OCI-LY7 (cell line): ENCODE measurements at regions not wholly inside any gene's neighbourhood (a gene's known extent, or its start where the extent isn't known, plus 50 kb on each side); places are given as distances from the start of the nearest gene placed in this dataset.

Experiments used
- BruUV-seq: library from RNA; stranded (reverse); fragments of 400-500 nt; replicated peaks from 2 replicates; lab custom pipeline; 2021; lab: Mats Ljungman, UMichigan
- CTCF ChIA-PET: fragments of 300-600 bp; sonication (Branson Sonifier 250); formaldehyde crosslinking; loops from one replicate; lab custom pipeline; 2022; ENCODE audit warnings: antibody characterized with exemption; ENCODE audit not compliant: unreplicated experiment; lab: Charles Lee
- POLR2A ChIA-PET: fragments of 300-600 bp; sonication (Branson Sonifier 250); formaldehyde crosslinking; loops from one replicate; lab custom pipeline; 2022; ENCODE audit warnings: antibody characterized with exemption; lab: Charles Lee
- DNase-seq: peaks from one replicate; pipeline ENCODE4 v3.0.0-alpha.2; 2015; ENCODE audit warnings: low spot score
- H2AFZ ChIP-seq: fragments of 200-600 bp; sonication (generic), shearing (Covaris generic); 2 replicates; pipeline ENCODE4 v1.6.1; 2014; ENCODE audit warnings: mild to moderate bottlenecking, antibody characterized with exemption, low read length, moderate library complexity
- H3K27ac ChIP-seq: fragments of 200-600 bp; sonication (generic); 2 replicates; pipeline ENCODE4 v1.5.1; 2014; ENCODE audit warnings: mixed run types, low read depth, mild to moderate bottlenecking, moderate library complexity, low read length, inconsistent platforms; ENCODE audit not compliant: poor library complexity, severe bottlenecking
- H3K36me3 ChIP-seq: fragments of 200-600 bp; sonication (generic); 2 replicates; pipeline ENCODE4 v1.6.1; 2014; ENCODE audit warnings: mild to moderate bottlenecking, antibody characterized with exemption, low read length, moderate library complexity, mixed read lengths; ENCODE audit not compliant: insufficient read depth
- H3K4me1 ChIP-seq: fragments of 200-600 bp; sonication (generic); 2 replicates; pipeline ENCODE4 v1.5.1; 2014; ENCODE audit warnings: mild to moderate bottlenecking, low read length; ENCODE audit not compliant: insufficient read depth, poor library complexity, severe bottlenecking
- H3K4me2 ChIP-seq: fragments of 200-600 bp; sonication (generic); 2 replicates; pipeline ENCODE4 v1.6.1; 2014; ENCODE audit warnings: mild to moderate bottlenecking, low read length
- H3K4me3 ChIP-seq: fragments of 200-600 bp; sonication (generic); 2 replicates; pipeline ENCODE4 v1.5.1; 2014; ENCODE audit warnings: mild to moderate bottlenecking, low read depth, low read length; ENCODE audit not compliant: poor library complexity, severe bottlenecking
- H3K79me2 ChIP-seq: fragments of 200-600 bp; sonication (generic); 2 replicates; pipeline ENCODE4 v1.6.1; 2016; ENCODE audit warnings: low read depth, mild to moderate bottlenecking, low read length, moderate library complexity, mixed read lengths; ENCODE audit not compliant: insufficient read depth
- H3K9me2 ChIP-seq: fragments of 200-600 bp; sonication (generic); 2 replicates; pipeline ENCODE4 v1.6.1; 2016; ENCODE audit warnings: mild to moderate bottlenecking, low read length, mixed read lengths; ENCODE audit not compliant: insufficient read depth
- H3K9me3 ChIP-seq: fragments of 200-600 bp; sonication (generic); 2 replicates; pipeline ENCODE4 v1.6.1; 2014; ENCODE audit warnings: mild to moderate bottlenecking, mixed run types, low read length, mixed read lengths
- H4K20me1 ChIP-seq: fragments of 200-600 bp; sonication (generic); 2 replicates; pipeline ENCODE4 v1.6.1; 2014; ENCODE audit warnings: mild to moderate bottlenecking, antibody characterized with exemption, low read length, moderate library complexity, mixed read lengths; ENCODE audit not compliant: insufficient read depth
- CTCF ChIP-seq: fragments of 200-600 bp; sonication (generic); conservative IDR thresholded peaks from 2 replicates; pipeline ENCODE4 v1.5.1; 2014; ENCODE audit warnings: mild to moderate bottlenecking, antibody characterized with exemption, low read length, moderate library complexity, mixed read lengths
- EZH2phosphoT487 ChIP-seq: fragments of 200-600 bp; sonication (generic); IDR thresholded peaks from 2 replicates; pipeline ENCODE4 v1.6.1; 2018; ENCODE audit warnings: low read depth, borderline replicate concordance, mild to moderate bottlenecking, mixed run types, antibody characterized with exemption, low read length, moderate library complexity, mixed read lengths
- intact Hi-C: fragments of 100-400 bp; cut with micrococcal nuclease; formaldehyde crosslinking; loops from one replicate; pipeline ENCODE4 v1.10.0; 2022; ENCODE audit not compliant: unreplicated experiment

GRCh38 chr2:221914334-221914880 lies 342.3 kb upstream of the EPHA4 start:
- intact Hi-C loops, result no loop called here
- no peaks in the 10 kb centered on the region for H4K20me1 ChIP-seq
- no peaks in the 10 kb centered on the region for H3K9me2 ChIP-seq
- no peak overlapping the region for H2AFZ ChIP-seq
- TF ChIP-seq EZH2phosphoT487 (no peak), CTCF (no peak)
- H3K4me1 ChIP-seq, result no peaks in the 10 kb centered on the region
- no peaks in the 10 kb centered on the region for H3K79me2 ChIP-seq
- no peak for DNase-seq
- no peak overlapping the region for H3K4me3 ChIP-seq
- no peak overlapping the region for H3K27ac ChIP-seq
- BruUV-seq, result no TSS peak
- POLR2A ChIA-PET, result interaction anchor here (0.8 kb wide), 1 partner anchor 50 kb away, joined by 3 read pairs; no protein-coding TSS in a partner anchor
- no peaks in the 10 kb centered on the region for H3K9me3 ChIP-seq
- CTCF ChIA-PET, result no interaction called here
- H3K4me2 ChIP-seq, result no peak overlapping the region
- H3K36me3 ChIP-seq, result no peaks in the 10 kb centered on the region

- Histone ChIP-seq H3K79me2 (no peaks in the 10 kb centered on the region), H3K36me3 (no peaks in the 10 kb centered on the region), H4K20me1 (no peaks in the 10 kb centered on the region), H3K4me2 (no peak overlapping the region), H3K9me3 (no peaks in the 10 kb centered on the region), H3K4me1 (no peaks in the 10 kb centered on the region), H3K27ac (no peak overlapping the region), H3K9me2 (no peaks in the 10 kb centered on the region), H3K4me3 (no peak overlapping the region), H2AFZ (no peak overlapping the region)
- no peak for DNase-seq
- ChIA-PET CTCF (no interaction called here), POLR2A (no interaction called here)
- no peak for TF ChIP-seq EZH2phosphoT487
- TF ChIP-seq CTCF, result no peak
- BruUV-seq, result no TSS peak
- intact Hi-C loops, result no loop called here
Measured at GRCh38 chr2:221911890-221912289, 339.8 kb upstream of the EPHA4 start.

GRCh38 chr2:221911321-221911720 lies 339.2 kb upstream of the EPHA4 start:
- no TSS peak for BruUV-seq
- intact Hi-C loops, result no loop called here
- Histone ChIP-seq H3K4me2 (no peak overlapping the region), H3K27ac (no peak overlapping the region), H3K9me2 (no peaks in the 10 kb centered on the region), H3K36me3 (no peaks in the 10 kb centered on the region), H3K4me3 (no peak overlapping the region), H2AFZ (no peak overlapping the region), H3K4me1 (no peaks in the 10 kb centered on the region), H3K79me2 (no peaks in the 10 kb centered on the region), H4K20me1 (no peaks in the 10 kb centered on the region), H3K9me3 (no peaks in the 10 kb centered on the region)
- ChIA-PET POLR2A (no interaction called here), CTCF (no interaction called here)
- TF ChIP-seq CTCF (no peak), EZH2phosphoT487 (no peak)
- no peak for DNase-seq
